T-helper 17 cell (primary cell): ENCODE measurements at regions not wholly inside any gene's neighbourhood (a gene's known extent, or its start where the extent isn't known, plus 50 kb on each side); places are given as distances from the start of the nearest gene placed in this dataset.
"Not testable (repeated sequence)": the region's sequence is repeated elsewhere in the genome, so short reads cannot be mapped to it uniquely, and the experiment has no call there.

Source experiments
- ATAC-seq: fragments of 150-1000 bp; cut with Tn5 transposase; 2 replicates; pipeline ENCODE4 v1.10.0; 2021; ENCODE audit warnings: mild to moderate bottlenecking, moderate library complexity
- DNase-seq, 3 donors: peaks; one replicate each; pipeline versions ENCODE4 v3.0.0 to v3.0.0-alpha.2; 2020 to 2021
- H3K9me3 ChIP-seq: one replicate; pipeline ENCODE4 v1.7.0; 2013; ENCODE audit warnings: low read length, mild to moderate bottlenecking; ENCODE audit not compliant: control insufficient read depth, poor library complexity, severe bottlenecking
- H3K27ac Mint-ChIP-seq: one replicate; pipeline ENCODE4 v1.8.0; 2022; ENCODE audit warnings: mild to moderate bottlenecking, moderate library complexity, mixed read lengths
- H3K27me3 Mint-ChIP-seq: one replicate; pipeline ENCODE4 v1.8.0; 2022; ENCODE audit warnings: mixed read lengths
- H3K36me3 Mint-ChIP-seq: one replicate; pipeline ENCODE4 v1.8.0; 2022; ENCODE audit warnings: low read depth, mixed read lengths
- H3K4me1 Mint-ChIP-seq: one replicate; pipeline ENCODE4 v1.8.0; 2022; ENCODE audit warnings: mild to moderate bottlenecking, mixed read lengths
- H3K4me3 Mint-ChIP-seq: one replicate; pipeline ENCODE4 v1.8.0; 2022; ENCODE audit warnings: mild to moderate bottlenecking, moderate library complexity, mixed read lengths

- DNase-seq = no peak
- H3K9me3 ChIP-seq = no peaks in the 10 kb centered on the region
Observed at GRCh38 chr4:10803713-10804343, 119.3 kb upstream of the CLNK start.

DNA sequence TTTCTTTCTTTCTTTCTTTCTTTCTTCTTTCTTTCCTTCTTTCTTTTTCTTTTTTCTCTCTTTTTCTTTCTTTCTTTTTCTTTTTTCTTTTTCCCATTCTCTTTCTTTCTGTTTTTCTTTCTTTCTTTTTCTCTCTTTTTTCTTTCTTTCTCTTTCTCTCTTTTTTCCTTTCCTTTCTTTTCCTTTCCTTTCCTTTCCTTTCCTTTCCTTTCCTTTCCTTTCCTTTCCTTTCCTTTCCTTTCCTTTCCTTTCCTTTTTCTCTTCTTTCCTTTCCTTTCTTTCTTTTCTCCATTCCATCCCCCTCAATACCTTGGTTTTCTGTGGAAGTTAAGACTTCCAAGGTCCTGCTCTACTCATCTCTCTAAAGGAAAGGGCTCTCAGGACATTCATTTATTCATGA, 102.8 kb upstream of the CLNK start:
- H3K4me3 Mint-ChIP-seq = no peak overlapping the region
- no peaks in the 10 kb centered on the region for H3K4me1 Mint-ChIP-seq
- no peaks in the 10 kb centered on the region for H3K27me3 Mint-ChIP-seq
- no peak for DNase-seq
- no peaks in the 10 kb centered on the region for H3K9me3 ChIP-seq
- no peak for ATAC-seq
- no peaks in the 10 kb centered on the region for H3K36me3 Mint-ChIP-seq
- no peak overlapping the region for H3K27ac Mint-ChIP-seq

More at GRCh38 chr4:10803713-10804343, 119.3 kb upstream of the CLNK start:
- Mint-ChIP-seq H3K27me3 (no peaks in the 10 kb centered on the region), H3K4me3 (no peak overlapping the region), H3K4me1 (no peaks in the 10 kb centered on the region), H3K36me3 (no peaks in the 10 kb centered on the region), H3K27ac (no peak overlapping the region)
- no peak for ATAC-seq

DNA sequence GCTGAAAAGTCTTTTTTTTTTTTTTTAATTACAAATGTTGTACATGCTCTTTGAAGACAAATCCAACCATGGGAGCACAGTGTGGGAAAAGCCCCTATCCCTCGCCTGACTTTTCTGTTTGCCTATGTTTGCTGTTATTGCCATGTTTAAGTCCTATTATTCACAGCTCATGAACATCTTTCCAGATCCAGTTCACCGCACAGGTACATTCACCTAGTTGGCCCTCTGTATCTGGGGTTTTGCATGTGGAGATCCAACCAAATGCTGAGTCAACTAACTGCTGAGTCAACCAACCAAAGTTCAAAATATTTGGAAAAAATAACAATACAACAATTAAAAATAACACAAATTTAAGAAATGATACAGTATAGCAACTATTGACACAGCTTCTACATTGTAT, 100.1 kb upstream of the CLNK start:
- H3K27ac Mint-ChIP-seq = no peak overlapping the region

GRCh38 chr4:10783351-10783750, 98.8 kb upstream of the CLNK start:
- Mint-ChIP-seq H3K27ac (no peak overlapping the region), H3K27me3 (no peaks in the 10 kb centered on the region), H3K36me3 (no peaks in the 10 kb centered on the region), H3K4me1 (no peaks in the 10 kb centered on the region), H3K4me3 (no peak overlapping the region)
- ATAC-seq = no peak
- no peak for DNase-seq
- H3K9me3 ChIP-seq = no peaks in the 10 kb centered on the region

More for the DNA sequence above, 100.1 kb upstream of the CLNK start:
- H3K4me1 Mint-ChIP-seq = no peaks in the 10 kb centered on the region
- ATAC-seq = no peak
- no peaks in the 10 kb centered on the region for H3K9me3 ChIP-seq
- H3K36me3 Mint-ChIP-seq = no peaks in the 10 kb centered on the region
- DNase-seq = no peak
- H3K4me3 Mint-ChIP-seq = no peak overlapping the region
- no peaks in the 10 kb centered on the region for H3K27me3 Mint-ChIP-seq

DNA sequence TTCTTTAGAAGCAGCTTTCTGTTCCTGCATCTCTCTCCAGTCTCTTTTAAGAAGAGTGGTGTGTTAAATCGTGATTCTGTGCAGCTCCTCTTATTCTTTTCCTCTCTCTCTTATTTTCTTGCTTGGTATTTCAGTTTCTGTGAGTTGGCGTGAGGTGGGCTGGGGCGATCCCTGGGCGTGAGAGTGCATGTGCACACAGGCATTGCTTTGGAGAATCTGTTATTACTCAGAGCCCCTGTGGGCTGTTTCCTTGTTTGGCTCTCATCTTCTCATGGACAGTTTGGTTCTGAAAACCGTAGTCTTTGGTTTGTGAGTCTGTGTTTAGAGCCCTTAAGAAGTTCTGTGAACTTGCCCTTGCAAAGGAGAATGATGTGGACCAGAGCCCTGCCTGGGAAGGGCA, 97.2 kb upstream of the CLNK start:
- no peak overlapping the region for H3K4me3 Mint-ChIP-seq
- H3K36me3 Mint-ChIP-seq = no peaks in the 10 kb centered on the region
- H3K27ac Mint-ChIP-seq = no peak overlapping the region
- ATAC-seq (no peak), DNase-seq (no peak)
- no peaks in the 10 kb centered on the region for H3K9me3 ChIP-seq
- no peaks in the 10 kb centered on the region for H3K27me3 Mint-ChIP-seq
- no peaks in the 10 kb centered on the region for H3K4me1 Mint-ChIP-seq

DNA sequence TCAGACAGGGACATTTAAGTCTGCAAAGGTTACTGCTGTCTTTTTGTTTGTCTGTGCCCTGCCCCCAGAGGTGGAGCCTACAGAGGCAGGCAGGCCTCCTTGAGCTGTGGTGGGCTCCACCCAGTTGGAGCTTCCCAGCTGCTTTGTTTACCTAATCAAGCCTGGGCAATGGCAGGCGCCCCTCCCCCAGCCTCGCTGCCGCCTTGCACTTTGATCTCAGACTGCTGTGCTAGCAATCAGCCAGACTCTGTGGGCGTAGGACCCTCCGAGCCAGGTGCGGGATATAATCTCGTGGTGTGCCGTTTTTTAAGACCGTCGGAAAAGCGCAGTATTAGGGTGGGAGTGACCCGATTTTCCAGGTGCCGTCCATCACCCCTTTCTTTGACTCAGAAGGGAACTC, 96.2 kb upstream of the CLNK start:
- H3K27ac Mint-ChIP-seq, ATAC-seq, H3K4me3 Mint-ChIP-seq, H3K27me3 Mint-ChIP-seq, DNase-seq, H3K4me1 Mint-ChIP-seq, H3K9me3 ChIP-seq, H3K36me3 Mint-ChIP-seq: not testable (repeated sequence)

GRCh38 chr4:10775132-10775531, 90.6 kb upstream of the CLNK start:
- ATAC-seq, H3K27ac Mint-ChIP-seq, H3K27me3 Mint-ChIP-seq, H3K9me3 ChIP-seq, DNase-seq, H3K4me3 Mint-ChIP-seq, H3K36me3 Mint-ChIP-seq, H3K4me1 Mint-ChIP-seq: not testable (repeated sequence)

- DNase-seq = no peak
- ATAC-seq = no peak
- H3K27me3 Mint-ChIP-seq = no peaks in the 10 kb centered on the region
- H3K4me1 Mint-ChIP-seq = no peaks in the 10 kb centered on the region
- H3K4me3 Mint-ChIP-seq = no peak overlapping the region
- H3K27ac Mint-ChIP-seq = no peak overlapping the region
- H3K9me3 ChIP-seq = no peaks in the 10 kb centered on the region
- no peaks in the 10 kb centered on the region for H3K36me3 Mint-ChIP-seq
Observed at GRCh38 chr4:10773656-10774055, 89.1 kb upstream of the CLNK start.

- no peak for ATAC-seq
- H3K27ac Mint-ChIP-seq = no peak overlapping the region
Observed at GRCh38 chr4:10773010-10773409, 88.4 kb upstream of the CLNK start.

GRCh38 chr4:10765386-10765785, 80.8 kb upstream of the CLNK start:
- Mint-ChIP-seq H3K4me1 (no peaks in the 10 kb centered on the region), H3K27ac (no peak overlapping the region), H3K27me3 (no peaks in the 10 kb centered on the region), H3K4me3 (no peak overlapping the region), H3K36me3 (no peaks in the 10 kb centered on the region)
- H3K9me3 ChIP-seq = no peaks in the 10 kb centered on the region
- ATAC-seq (no peak), DNase-seq (no peak)

More at GRCh38 chr4:10773010-10773409, 88.4 kb upstream of the CLNK start:
- no peaks in the 10 kb centered on the region for H3K9me3 ChIP-seq
- Mint-ChIP-seq H3K4me1 (no peaks in the 10 kb centered on the region), H3K4me3 (no peak overlapping the region), H3K27me3 (no peaks in the 10 kb centered on the region), H3K36me3 (no peaks in the 10 kb centered on the region)
- DNase-seq = no peak

DNA sequence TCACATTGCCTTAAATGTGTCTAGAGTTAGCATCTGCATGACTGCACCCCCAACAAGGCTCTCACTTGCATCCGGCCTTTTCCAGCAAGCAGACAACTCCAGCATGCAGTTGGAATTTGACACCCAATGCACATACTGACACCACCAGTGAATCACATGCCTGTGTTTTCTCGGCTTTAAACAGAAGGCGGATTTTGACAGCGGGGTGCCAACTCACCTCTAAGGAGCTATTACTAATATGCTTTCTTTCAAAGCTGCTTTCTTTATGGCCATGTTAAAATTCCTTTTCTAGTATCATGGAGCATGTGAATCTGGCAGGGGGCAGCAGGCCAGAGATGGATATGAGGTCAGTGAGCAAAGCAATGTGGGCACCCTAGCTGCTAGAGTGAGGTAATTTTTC, 78.0 kb upstream of the CLNK start:
- H3K4me1 Mint-ChIP-seq = no peaks in the 10 kb centered on the region
- H3K27ac Mint-ChIP-seq = no peak overlapping the region
- no peak for DNase-seq
- H3K36me3 Mint-ChIP-seq = no peaks in the 10 kb centered on the region
- no peaks in the 10 kb centered on the region for H3K9me3 ChIP-seq
- no peak for ATAC-seq
- H3K27me3 Mint-ChIP-seq = no peaks in the 10 kb centered on the region
- no peak overlapping the region for H3K4me3 Mint-ChIP-seq

DNA sequence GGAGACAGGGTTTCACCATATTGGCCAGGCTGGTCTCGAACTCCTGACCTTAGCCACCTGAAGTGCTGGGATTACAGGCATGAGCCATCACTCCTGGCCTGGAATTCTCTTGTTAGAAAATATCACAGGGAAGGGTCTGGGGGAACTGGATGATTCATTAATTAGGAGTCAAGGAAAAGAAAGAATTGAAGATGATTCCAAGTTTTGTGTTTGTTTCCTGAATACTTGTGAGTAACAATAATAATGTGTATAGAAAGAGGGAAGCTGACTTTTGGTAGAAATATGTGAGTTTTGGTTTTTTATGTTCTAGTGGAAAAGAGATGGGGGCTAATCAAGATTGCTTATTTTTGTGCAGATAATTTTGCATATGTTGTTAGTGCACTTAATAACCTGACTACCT, 77.3 kb upstream of the CLNK start:
- H3K9me3 ChIP-seq = no peaks in the 10 kb centered on the region
- DNase-seq (no peak), ATAC-seq (no peak)
- Mint-ChIP-seq H3K4me1 (no peaks in the 10 kb centered on the region), H3K36me3 (no peaks in the 10 kb centered on the region), H3K27ac (no peak overlapping the region), H3K4me3 (no peak overlapping the region), H3K27me3 (no peaks in the 10 kb centered on the region)

DNA sequence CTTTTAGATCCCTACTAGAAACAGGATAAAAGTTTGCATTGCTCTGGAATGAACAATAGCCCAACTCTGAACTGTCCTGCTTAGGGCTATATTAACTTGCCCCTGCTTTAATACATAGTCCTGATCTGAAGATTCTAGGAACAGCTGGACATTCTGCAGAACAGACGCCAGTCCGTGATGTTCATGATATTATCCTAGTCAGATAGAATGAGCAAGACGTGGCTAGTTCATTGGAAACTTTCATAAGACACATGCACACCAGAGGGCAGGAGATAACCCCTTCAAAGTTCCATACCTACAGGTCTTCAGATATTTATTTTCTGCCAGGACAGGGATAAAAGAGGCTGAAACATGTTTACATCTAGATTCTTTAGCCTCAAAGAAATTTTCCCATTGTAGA, 75.5 kb upstream of the CLNK start:
- Mint-ChIP-seq H3K4me3 (no peak overlapping the region), H3K27me3 (no peaks in the 10 kb centered on the region), H3K36me3 (no peaks in the 10 kb centered on the region), H3K27ac (no peak overlapping the region), H3K4me1 (no peaks in the 10 kb centered on the region)
- H3K9me3 ChIP-seq = no peaks in the 10 kb centered on the region
- DNase-seq (no peak), ATAC-seq (no peak)

- DNase-seq (no peak), ATAC-seq (no peak)
- no peak overlapping the region for H3K27ac Mint-ChIP-seq
- no peaks in the 10 kb centered on the region for H3K4me1 Mint-ChIP-seq
- H3K9me3 ChIP-seq = no peaks in the 10 kb centered on the region
- no peak overlapping the region for H3K4me3 Mint-ChIP-seq
- no peaks in the 10 kb centered on the region for H3K27me3 Mint-ChIP-seq
- H3K36me3 Mint-ChIP-seq = no peaks in the 10 kb centered on the region
Observed at GRCh38 chr4:10758906-10759305, 74.3 kb upstream of the CLNK start.
